GM13977 (cell line): ENCODE measurements at regions not wholly inside any gene's neighbourhood (a gene's known extent, or its start where the extent isn't known, plus 50 kb on each side); places are given as distances from the start of the nearest gene placed in this dataset.

ENCODE experiments used
- DNase-seq: peaks from one replicate; pipeline ENCODE4 v3.0.0; 2012; ENCODE audit warnings: low spot score
- in situ Hi-C: fragments of 300-500 bp; cut with MboI; formaldehyde crosslinking; loops from one replicate; pipeline ENCODE4 v1.12.0; 2022; ENCODE audit warnings: low sequenced_read_pairs, low pct_unique_long_range_greater_than_20kb, mixed read lengths, inconsistent platforms; ENCODE audit not compliant: unreplicated experiment
- TF ChIP-seq, protein P1 (sequence below): IDR thresholded peaks from 2 replicates; pipeline ENCODE4 v1.5.1; 2012; ENCODE audit warnings: mild to moderate bottlenecking, control low read depth; ENCODE audit not compliant: insufficient read depth; ENCODE audit errors: extremely low read depth, missing control alignments

DNA sequence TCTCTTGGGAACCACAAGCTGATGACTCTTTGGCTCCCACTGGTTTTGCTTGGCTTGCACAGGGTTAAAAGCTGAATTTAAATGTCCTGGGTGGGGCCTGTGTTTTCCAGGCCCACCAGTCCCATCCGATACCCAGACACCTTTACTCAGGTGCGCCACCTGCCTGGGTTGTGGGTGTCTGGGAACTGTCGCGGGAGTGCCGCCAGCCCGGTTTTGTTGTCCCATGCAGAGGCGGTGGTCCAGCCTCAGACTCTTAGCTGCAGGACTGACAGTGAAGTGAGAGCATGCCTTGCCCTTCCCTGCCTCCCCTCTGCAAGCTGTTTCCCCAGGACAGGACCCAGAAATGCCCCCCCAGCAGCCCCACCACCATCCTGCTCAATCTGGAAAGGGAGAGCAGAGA is 255.6 kb upstream of the ZNF32 start:
- TF ChIP-seq, protein P1, sequence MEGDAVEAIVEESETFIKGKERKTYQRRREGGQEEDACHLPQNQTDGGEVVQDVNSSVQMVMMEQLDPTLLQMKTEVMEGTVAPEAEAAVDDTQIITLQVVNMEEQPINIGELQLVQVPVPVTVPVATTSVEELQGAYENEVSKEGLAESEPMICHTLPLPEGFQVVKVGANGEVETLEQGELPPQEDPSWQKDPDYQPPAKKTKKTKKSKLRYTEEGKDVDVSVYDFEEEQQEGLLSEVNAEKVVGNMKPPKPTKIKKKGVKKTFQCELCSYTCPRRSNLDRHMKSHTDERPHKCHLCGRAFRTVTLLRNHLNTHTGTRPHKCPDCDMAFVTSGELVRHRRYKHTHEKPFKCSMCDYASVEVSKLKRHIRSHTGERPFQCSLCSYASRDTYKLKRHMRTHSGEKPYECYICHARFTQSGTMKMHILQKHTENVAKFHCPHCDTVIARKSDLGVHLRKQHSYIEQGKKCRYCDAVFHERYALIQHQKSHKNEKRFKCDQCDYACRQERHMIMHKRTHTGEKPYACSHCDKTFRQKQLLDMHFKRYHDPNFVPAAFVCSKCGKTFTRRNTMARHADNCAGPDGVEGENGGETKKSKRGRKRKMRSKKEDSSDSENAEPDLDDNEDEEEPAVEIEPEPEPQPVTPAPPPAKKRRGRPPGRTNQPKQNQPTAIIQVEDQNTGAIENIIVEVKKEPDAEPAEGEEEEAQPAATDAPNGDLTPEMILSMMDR: no peak
- in situ Hi-C loops: no loop called here
- no peak for DNase-seq

DNA sequence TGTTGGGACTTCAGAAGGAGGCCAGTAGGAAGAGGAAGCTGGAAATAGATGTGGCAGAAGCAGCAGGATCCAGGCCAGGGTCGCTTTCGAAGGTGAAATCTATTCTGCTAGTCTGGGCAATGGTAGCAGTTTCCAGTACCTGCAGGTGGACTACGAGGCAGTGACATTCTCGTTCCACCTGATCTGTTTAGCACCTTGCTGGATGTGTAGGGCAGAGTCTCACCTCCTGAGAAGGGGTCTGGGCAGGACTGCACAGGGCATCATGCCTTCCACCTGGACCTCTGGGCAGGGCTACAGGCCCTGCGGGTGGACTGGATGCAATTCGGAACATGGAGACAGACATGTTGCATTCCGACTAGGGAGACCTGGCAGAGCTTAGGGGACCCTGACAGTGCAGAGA is 254.8 kb upstream of the ZNF32 start:
- TF ChIP-seq, protein P1: no peak
- in situ Hi-C loops: no loop called here
- DNase-seq: no peak

DNA sequence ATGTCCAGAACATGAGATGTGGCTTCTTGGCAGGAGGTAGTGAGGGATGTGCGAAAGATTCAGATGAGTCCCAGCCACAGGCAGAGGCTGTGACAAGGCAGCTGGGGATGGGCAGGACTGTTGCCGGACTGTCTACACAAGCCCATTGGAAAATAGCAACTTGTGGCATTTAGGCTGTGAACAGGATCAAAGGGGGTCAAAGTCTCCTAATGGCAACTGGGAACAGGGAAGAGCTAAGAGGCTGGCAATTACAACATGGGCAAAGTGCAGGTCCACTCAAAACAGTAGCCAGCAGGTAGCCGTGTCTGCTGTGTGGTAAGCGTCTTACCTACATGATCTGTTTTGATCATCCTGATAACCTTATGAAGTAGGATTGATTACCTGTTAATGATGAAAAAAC is 254.2 kb upstream of the ZNF32 start:
- in situ Hi-C loops: no loop called here
- no peak for DNase-seq
- TF ChIP-seq, protein P1: no peak

DNA sequence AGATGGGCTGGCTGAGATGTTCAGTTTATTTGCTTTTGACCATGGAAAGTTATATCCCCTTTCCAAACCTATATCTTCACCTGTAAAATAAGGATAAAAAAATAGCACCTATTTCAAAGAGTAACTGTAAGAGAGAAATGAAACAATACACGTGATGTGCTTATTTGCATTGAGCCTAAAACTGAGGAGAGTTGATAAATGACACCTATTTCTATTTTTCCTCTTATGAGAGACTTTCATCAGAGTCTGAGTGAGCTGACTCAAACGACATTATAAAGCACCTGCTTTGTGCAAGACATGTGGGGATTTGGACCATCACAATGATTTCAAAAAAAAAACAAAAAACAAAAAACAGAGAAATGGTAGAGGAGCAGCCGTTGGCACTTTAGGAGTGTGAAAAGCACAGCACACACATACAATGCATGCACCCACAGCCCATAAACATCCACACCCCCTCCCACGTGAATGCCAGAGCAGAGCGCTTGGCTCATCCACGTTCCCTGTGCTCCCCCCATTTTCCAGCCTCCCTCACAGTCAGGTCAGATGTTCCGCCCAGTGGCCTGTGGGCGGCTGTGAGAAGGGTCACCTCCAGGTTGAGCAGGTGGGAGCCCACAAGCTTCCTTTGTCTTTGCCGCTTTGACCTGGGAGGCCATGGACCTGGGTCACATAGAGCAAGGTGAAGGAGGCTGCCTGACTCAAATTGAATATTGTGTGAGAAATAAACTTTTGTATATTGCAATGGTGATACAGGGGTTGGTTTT is 253.2 kb upstream of the ZNF32 start:
- DNase-seq: no peak
- TF ChIP-seq, protein P1: no peak
- in situ Hi-C loops: no loop called here

DNA sequence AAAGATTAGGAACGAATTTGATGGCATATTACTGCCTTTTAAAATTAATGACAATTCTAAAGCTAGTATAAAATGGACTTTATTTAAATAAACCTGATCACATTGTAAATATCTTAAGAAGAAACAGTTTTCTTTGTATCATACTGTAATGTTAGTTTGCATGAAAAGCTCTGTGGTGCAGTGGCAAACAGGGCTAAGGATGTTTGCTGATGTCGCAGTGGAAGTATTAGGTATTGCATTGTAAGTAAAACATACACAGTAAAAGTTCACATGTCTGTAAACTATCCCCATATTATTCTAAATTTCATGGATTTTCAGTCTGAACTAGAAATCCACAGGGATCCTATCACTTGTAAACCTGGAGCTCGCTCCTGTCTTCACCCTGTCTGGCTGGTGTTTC is 252.6 kb upstream of the ZNF32 start:
- no peak for DNase-seq
- TF ChIP-seq, protein P1: no peak
- in situ Hi-C loops: no loop called here

DNA sequence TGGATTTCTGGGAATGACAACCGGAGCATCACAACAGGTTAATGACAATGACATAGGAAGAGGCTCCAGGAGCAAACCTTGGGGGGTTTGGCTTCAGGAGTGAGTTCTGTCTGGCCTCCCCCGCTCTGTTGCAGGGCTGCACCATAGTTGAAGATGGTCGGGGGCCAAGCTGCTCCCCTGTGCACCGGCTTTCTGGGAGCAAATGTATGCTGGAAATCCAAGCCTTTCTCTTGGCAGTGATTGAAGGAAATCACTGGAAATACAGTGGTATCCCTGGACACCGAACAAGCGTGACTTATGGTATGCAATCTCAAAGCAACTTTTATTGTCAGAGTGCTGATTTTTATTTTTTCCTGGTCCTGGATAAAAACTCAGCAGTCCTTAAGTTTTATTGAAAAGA is 251.9 kb upstream of the ZNF32 start:
- in situ Hi-C loops: no loop called here
- TF ChIP-seq, protein P1: no peak
- DNase-seq: no peak
